ENCODE measurements at regions not wholly inside any gene's neighbourhood (a gene's known extent, or its start where the extent isn't known, plus 50 kb on each side); places are given as distances from the start of the nearest gene placed in this dataset.

- DNase-seq: no peak
These were observed 54.5 kb upstream of the TENT5A start for GRCh38 chr6:81806793-81807565.

DNA sequence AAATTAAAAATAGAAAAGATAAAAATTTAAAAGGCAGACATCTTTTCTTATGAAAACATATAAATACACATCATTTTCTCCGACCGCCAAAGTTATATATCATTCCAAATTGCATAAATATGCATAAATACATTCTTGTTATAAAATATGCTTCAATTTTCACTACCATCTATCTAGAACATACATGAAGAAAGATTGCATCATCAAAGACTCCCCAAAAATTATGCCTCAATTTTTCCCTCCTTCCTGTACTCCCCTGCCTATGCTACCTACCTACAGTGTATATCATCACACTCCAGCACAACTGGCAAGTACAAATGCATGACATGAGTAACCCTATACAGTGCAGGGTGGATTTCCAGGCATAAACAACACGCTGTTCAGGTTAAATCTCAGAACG is 49.9 kb upstream of the TENT5A start:
- no peak for DNase-seq
